Endothelial cell of umbilical vein (primary cell): ENCODE measurements at regions not wholly inside any gene's neighbourhood (a gene's known extent, or its start where the extent isn't known, plus 50 kb on each side); places are given as distances from the start of the nearest gene placed in this dataset.

Experiments used
- EZH2 ChIP-seq: IDR thresholded peaks from 2 replicates; pipeline ENCODE4 v1.6.1; 2012; ENCODE audit warnings: borderline replicate concordance, low read depth, mild to moderate bottlenecking, moderate library complexity, low read length, inconsistent platforms; ENCODE audit not compliant: severe bottlenecking
- FOS ChIP-seq: IDR thresholded peaks from 2 replicates; pipeline ENCODE4 v1.6.1; 2011; ENCODE audit warnings: mild to moderate bottlenecking, low read length, moderate library complexity, borderline replicate concordance; ENCODE audit not compliant: insufficient read depth
- GATA2 ChIP-seq: IDR thresholded peaks from 2 replicates; pipeline ENCODE4 v1.7.0; 2011; ENCODE audit warnings: low read depth, mild to moderate bottlenecking, moderate library complexity, mixed read lengths, low read length; ENCODE audit not compliant: insufficient read length, insufficient read depth
- MYC ChIP-seq: IDR thresholded peaks from one replicate; pipeline ENCODE4 v1.6.1; 2011; ENCODE audit warnings: mild to moderate bottlenecking, low read depth, low read length
- POLR2A ChIP-seq: IDR thresholded peaks from 2 replicates; pipeline ENCODE4 v1.6.1; 2012; ENCODE audit warnings: low read depth, mild to moderate bottlenecking, control low read depth, low read length
- POLR2AphosphoS5 ChIP-seq: IDR thresholded peaks from 2 replicates; pipeline ENCODE4 v1.6.1; 2012; ENCODE audit warnings: low read depth, mild to moderate bottlenecking, control low read depth, low read length, moderate library complexity; ENCODE audit not compliant: insufficient read depth
- TF ChIP-seq, protein P1 (sequence below), 2 donors: IDR thresholded peaks; 1 replicate in 1 of 2; 2 replicates in 1 of 2; pipeline ENCODE4 v1.5.1; 2011; ENCODE audit warnings: low read length in 2 of 2, mild to moderate bottlenecking in 2 of 2, moderate library complexity in 2 of 2, control low read depth in 1 of 2, inconsistent platforms in 1 of 2, low read depth in 1 of 2; ENCODE audit not compliant: insufficient read depth in 1 of 2; ENCODE audit errors: extremely low read depth in 1 of 2

DNA sequence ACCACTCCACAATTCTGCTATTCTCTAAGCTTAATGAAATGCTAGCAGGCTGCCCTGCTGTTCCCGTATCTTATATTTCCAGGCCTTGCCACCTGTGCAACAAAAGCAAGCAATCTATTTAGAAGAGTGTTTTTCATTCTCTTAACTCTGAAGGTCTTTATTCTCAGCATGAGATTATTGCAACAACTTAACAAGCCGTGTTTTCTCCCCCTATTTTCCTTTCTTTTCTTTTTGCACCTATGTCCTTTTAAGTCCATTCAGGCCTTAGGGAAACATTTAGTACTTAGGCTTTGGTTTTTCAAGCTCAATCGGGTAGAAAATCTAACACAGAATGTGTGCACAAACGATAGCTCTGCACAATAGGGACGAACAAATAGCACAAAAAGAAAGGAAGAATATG, 89.6 kb upstream of the DMRTA1 start:
- TF ChIP-seq GATA2, result no peak
- TF ChIP-seq, protein P1, sequence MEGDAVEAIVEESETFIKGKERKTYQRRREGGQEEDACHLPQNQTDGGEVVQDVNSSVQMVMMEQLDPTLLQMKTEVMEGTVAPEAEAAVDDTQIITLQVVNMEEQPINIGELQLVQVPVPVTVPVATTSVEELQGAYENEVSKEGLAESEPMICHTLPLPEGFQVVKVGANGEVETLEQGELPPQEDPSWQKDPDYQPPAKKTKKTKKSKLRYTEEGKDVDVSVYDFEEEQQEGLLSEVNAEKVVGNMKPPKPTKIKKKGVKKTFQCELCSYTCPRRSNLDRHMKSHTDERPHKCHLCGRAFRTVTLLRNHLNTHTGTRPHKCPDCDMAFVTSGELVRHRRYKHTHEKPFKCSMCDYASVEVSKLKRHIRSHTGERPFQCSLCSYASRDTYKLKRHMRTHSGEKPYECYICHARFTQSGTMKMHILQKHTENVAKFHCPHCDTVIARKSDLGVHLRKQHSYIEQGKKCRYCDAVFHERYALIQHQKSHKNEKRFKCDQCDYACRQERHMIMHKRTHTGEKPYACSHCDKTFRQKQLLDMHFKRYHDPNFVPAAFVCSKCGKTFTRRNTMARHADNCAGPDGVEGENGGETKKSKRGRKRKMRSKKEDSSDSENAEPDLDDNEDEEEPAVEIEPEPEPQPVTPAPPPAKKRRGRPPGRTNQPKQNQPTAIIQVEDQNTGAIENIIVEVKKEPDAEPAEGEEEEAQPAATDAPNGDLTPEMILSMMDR (IDR thresholded peaks at IDR 0.05; ENCODE audit: extremely low read depth in 1 of 2, insufficient read depth in 1 of 2, low read depth in 1 of 2, low read length in 2 of 2), result no peak
- TF ChIP-seq EZH2, result no peak
- no peak for TF ChIP-seq POLR2A
- no peak for TF ChIP-seq MYC
- no peak for TF ChIP-seq FOS
- no peak for TF ChIP-seq POLR2AphosphoS5
